ENCODE measurements at regions not wholly inside any gene's neighbourhood (a gene's known extent, or its start where the extent isn't known, plus 50 kb on each side); places are given as distances from the start of the nearest gene placed in this dataset.

DNA sequence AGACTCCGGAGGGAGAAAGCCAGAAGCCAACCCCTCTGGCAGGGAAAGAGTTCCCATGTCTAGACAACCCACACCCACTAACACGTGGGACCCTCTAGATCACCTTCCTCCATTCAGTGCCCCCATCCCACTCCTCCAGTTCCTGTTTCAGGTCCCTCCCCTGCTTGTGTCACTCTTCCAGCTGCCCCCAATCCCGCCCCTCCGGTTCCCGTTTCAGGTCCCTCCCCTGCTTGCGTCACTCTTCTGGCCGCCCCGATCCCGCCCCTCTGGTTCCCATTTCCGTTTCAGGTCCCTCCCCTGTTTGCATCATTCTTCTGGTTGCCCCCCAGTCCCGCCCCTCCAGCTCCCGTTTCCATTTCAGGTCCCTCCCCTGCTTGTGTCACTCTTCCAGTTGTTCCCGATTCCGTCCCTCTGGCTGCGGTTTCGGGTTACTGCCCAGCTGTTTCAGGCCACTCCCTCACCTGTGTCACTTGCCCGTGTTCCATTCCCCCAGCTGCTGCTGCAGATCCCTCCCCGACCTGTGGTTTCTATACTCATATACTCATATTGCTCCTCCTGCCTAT is 64.8 kb upstream of the RANBP6 start:
- H3K9ac ChIP-seq (replicated peaks in 1 of 4; ENCODE audit: extremely low read depth in 1 of 4, low read depth in 3 of 4, low read length in 3 of 4) = peak overlapping the region in 2 of 4 experiments; percentile 9 to 12; a peak in 2 of 7 replicates
- H3K27me3 ChIP-seq (replicated peaks in 1 of 4; ENCODE audit: control insufficient read depth in 3 of 4, extremely low read depth in 1 of 4, insufficient read depth in 3 of 4, low read length in 3 of 4) = no peaks in the 10 kb centered on the region
- no peaks in the 10 kb centered on the region for H4K20me1 ChIP-seq (replicated peaks in 1 of 2; ENCODE audit: control insufficient read depth in 1 of 2, insufficient read depth in 2 of 2, low read length in 2 of 2)
- H2BK12ac ChIP-seq (ENCODE audit: low read depth, low read length) = 0 out of 2 replicates have a peak overlapping the region, but pooled peaks have one; percentile 68
- H3K27ac ChIP-seq (ENCODE audit: low read depth, low read length) = 0 out of 2 replicates have a peak overlapping the region, but pooled peaks have one; percentile 46
- DNase-seq (ENCODE audit: low read depth in 1 of 2, low spot score in 2 of 2) = peak; percentile 92 to 99
- peak overlapping the region; percentile 63 to 76 for H3K4me2 ChIP-seq (ENCODE audit: insufficient read depth in 1 of 2, low read depth in 2 of 2, low read length in 2 of 2)
- no peak overlapping the region for H2BK15ac ChIP-seq (ENCODE audit: low read length)
- whole genome bisulfite sequencing, 2 experiments (ENCODE audit: extremely low coverage in 1 of 2, insufficient coverage in 1 of 2, insufficient read length in 1 of 2, insufficient replicate concordance in 2 of 2, low coverage in 1 of 2, low lambda C conversion rate in 2 of 2, missing lambda C conversion rate in 1 of 2) = 8% methylated on average over 15 of the region's 18 CpGs; no CpG with 5 or more reads in 1 of the 2 experiments
- peak; percentile 94 for FAIRE-seq
- no peaks in the 10 kb centered on the region for H3K79me2 ChIP-seq (ENCODE audit: control insufficient read depth in 1 of 2, insufficient read depth in 2 of 2, low read length in 2 of 2)
- peak overlapping the region; percentile 71; the same call in 1 of the 2 replicates for H2BK5ac ChIP-seq (ENCODE audit: low read depth, low read length)
- peak overlapping the region in 3 of 4 experiments; percentile 15 to 49 (median 41); a peak in 4 of 8 replicates for H3K4me3 ChIP-seq (ENCODE audit: extremely low read depth in 1 of 4, insufficient read depth in 2 of 4, low read depth in 3 of 4, low read length in 4 of 4)
- H3K23me2 ChIP-seq (ENCODE audit: low read depth, low read length) = peaks cover 1% of the 10 kb centered on the region; the same call in 1 of the 2 replicates
- no peak overlapping the region for H2BK20ac ChIP-seq (ENCODE audit: low read length)
- no peak overlapping the region for H4K5ac ChIP-seq (ENCODE audit: insufficient read length, low read depth, low read length)
- CTCF ChIA-PET (ENCODE audit: partially characterized antibody) = interaction anchor here (0.6 to 4.1 kb wide), 12 partner anchors 9 to 407 kb away, joined by 3 to 17 read pairs (median 3); no protein-coding TSS in a partner anchor
- no peaks in the 10 kb centered on the region for H3K36me3 ChIP-seq (ENCODE audit: control insufficient read depth in 2 of 4, insufficient read depth in 4 of 4, low read length in 3 of 4)
- H3K18ac ChIP-seq (ENCODE audit: extremely low read depth, low read length) = peak overlapping the region; percentile 78
- no peak overlapping the region for H3K14ac ChIP-seq (ENCODE audit: insufficient read length)
- no peak overlapping the region for H4K8ac ChIP-seq (ENCODE audit: extremely low read depth, insufficient read depth, low read length)
- peaks cover 0 to 12% (median 5%) of the 10 kb centered on the region in 4 experiments; a peak in 3 of 7 replicates for H3K4me1 ChIP-seq (replicated peaks in 1 of 4; ENCODE audit: control insufficient read depth in 3 of 4, insufficient read depth in 4 of 4, low read length in 3 of 4)
- H2BK120ac ChIP-seq (replicated peaks; ENCODE audit: low read depth, low read length) = peak overlapping the region; percentile 24
- no peak overlapping the region for H3K4ac ChIP-seq (replicated peaks; ENCODE audit: insufficient read length, low read depth, low read length)
- no peak overlapping the region for H2AK5ac ChIP-seq (ENCODE audit: low read depth, low read length)
- H3K9me3 ChIP-seq (ENCODE audit: insufficient read depth in 2 of 2, low read depth in 1 of 2, low read length in 1 of 2) = no peaks in the 10 kb centered on the region
- no peak overlapping the region for H4K91ac ChIP-seq (replicated peaks; ENCODE audit: insufficient read length, low read length)
- H2AFZ ChIP-seq (ENCODE audit: low read length) = no peak overlapping the region
- H3K23ac ChIP-seq (ENCODE audit: insufficient read length) = no peak overlapping the region
- POLR2A ChIA-PET (ENCODE audit: partially characterized antibody) = interaction anchor here (0.6 to 3.2 kb wide), 9 partner anchors 9 to 333 kb away, joined by 3 to 10 read pairs (median 7); partner anchors contain the start of gene UHRF2
- no peak overlapping the region for H3K56ac ChIP-seq (replicated peaks; ENCODE audit: insufficient read length, low read depth, low read length)
- no peaks in the 10 kb centered on the region for H3K79me1 ChIP-seq (ENCODE audit: low read depth, low read length)
- TF ChIP-seq CBX5 (IDR thresholded peaks at IDR 0.05; ENCODE audit: low read depth, low read length) (no peak), BRCA1 (IDR thresholded peaks at IDR 0.05; ENCODE audit: low read depth, low read length) (no peak), NRF1 (IDR thresholded peaks at IDR 0.05; ENCODE audit: low read depth, low read length) (no peak), JUND (IDR thresholded peaks at IDR 0.05; ENCODE audit: low read length) (peak; percentile 72; the same call in 1 of the 2 replicates)
- TF ChIP-seq, protein P1, sequence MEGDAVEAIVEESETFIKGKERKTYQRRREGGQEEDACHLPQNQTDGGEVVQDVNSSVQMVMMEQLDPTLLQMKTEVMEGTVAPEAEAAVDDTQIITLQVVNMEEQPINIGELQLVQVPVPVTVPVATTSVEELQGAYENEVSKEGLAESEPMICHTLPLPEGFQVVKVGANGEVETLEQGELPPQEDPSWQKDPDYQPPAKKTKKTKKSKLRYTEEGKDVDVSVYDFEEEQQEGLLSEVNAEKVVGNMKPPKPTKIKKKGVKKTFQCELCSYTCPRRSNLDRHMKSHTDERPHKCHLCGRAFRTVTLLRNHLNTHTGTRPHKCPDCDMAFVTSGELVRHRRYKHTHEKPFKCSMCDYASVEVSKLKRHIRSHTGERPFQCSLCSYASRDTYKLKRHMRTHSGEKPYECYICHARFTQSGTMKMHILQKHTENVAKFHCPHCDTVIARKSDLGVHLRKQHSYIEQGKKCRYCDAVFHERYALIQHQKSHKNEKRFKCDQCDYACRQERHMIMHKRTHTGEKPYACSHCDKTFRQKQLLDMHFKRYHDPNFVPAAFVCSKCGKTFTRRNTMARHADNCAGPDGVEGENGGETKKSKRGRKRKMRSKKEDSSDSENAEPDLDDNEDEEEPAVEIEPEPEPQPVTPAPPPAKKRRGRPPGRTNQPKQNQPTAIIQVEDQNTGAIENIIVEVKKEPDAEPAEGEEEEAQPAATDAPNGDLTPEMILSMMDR (IDR thresholded peaks at IDR 0.05; ENCODE audit: control extremely low read depth in 1 of 3, insufficient read depth in 1 of 3, low read depth in 1 of 3, low read length in 3 of 3) = peak in 2 of 3 experiments; percentile 0 to 16; a peak in 2 of 4 replicates
- TF ChIP-seq, protein P2, sequence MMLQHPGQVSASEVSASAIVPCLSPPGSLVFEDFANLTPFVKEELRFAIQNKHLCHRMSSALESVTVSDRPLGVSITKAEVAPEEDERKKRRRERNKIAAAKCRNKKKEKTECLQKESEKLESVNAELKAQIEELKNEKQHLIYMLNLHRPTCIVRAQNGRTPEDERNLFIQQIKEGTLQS (IDR thresholded peaks at IDR 0.05; ENCODE audit: insufficient read depth, low read depth, low read length) = no peak
- TF ChIP-seq, protein P3, sequence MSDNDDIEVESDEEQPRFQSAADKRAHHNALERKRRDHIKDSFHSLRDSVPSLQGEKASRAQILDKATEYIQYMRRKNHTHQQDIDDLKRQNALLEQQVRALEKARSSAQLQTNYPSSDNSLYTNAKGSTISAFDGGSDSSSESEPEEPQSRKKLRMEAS (IDR thresholded peaks at IDR 0.05) = peak; percentile 48; the same call in 1 of the 2 replicates

Data from H1 (cell line).